ENCODE measurements at regions not wholly inside any gene's neighbourhood (a gene's known extent, or its start where the extent isn't known, plus 50 kb on each side); places are given as distances from the start of the nearest gene placed in this dataset.

DNA sequence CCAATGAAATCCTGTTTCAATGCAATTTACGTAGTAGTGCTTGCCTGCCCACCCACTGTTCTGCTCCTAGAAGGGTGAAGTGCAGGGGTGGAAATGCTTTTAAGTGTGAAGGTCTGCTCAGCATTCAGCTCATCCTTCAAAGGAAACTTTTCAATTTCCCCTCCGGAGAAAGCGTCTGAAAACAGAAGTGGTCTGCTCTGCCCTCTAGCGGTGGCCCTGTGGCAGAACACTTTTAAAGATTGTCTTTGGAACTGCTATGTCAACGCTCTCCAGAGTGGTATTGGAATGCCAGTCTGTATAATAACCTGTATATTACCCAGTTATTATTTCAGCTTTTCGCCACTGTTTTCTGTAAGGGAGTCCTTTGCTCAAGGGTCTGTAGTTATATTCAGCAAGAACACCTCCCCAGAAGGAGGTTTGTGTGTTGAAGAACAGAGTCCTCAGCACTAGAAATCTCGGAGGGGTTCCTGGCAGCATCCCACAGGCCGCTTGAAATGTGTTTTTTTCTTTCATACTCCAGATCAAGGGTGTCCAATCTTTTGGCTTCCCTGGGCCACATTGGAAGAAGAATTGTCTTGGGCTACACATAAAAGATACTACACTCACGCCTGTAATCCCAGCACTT lies 63.1 kb upstream of the KLHL31 start:
- TF ChIP-seq, protein P1, sequence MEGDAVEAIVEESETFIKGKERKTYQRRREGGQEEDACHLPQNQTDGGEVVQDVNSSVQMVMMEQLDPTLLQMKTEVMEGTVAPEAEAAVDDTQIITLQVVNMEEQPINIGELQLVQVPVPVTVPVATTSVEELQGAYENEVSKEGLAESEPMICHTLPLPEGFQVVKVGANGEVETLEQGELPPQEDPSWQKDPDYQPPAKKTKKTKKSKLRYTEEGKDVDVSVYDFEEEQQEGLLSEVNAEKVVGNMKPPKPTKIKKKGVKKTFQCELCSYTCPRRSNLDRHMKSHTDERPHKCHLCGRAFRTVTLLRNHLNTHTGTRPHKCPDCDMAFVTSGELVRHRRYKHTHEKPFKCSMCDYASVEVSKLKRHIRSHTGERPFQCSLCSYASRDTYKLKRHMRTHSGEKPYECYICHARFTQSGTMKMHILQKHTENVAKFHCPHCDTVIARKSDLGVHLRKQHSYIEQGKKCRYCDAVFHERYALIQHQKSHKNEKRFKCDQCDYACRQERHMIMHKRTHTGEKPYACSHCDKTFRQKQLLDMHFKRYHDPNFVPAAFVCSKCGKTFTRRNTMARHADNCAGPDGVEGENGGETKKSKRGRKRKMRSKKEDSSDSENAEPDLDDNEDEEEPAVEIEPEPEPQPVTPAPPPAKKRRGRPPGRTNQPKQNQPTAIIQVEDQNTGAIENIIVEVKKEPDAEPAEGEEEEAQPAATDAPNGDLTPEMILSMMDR (IDR thresholded peaks at IDR 0.05): peak; percentile 58 to 84 (median 63)
- TF ChIP-seq POLR2A (IDR thresholded peaks at IDR 0.05): no peak

Measured in testis (tissue), 2 donors.